ENCODE measurements at regions not wholly inside any gene's neighbourhood (a gene's known extent, or its start where the extent isn't known, plus 50 kb on each side); places are given as distances from the start of the nearest gene placed in this dataset.

DNA sequence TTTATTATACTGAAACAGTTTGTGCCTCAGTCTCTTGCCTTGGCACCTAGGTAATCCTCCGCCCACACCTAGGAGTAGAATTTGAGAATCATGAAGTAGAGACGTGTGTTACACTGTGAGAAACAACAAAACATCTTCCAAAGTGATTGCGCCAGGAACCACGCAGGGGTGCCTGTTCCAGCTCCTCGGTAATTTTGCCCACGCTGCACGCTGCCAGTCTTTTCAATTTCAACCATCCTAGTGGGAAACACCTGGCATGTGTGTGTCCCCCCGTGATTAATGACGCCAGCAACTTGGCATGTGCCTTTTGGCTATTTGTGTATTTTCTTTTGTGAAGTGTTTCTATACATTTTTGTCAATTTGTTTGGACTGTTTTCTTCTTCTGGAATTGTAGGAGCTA lies 919.1 kb downstream of the BRD1 start:
- TF ChIP-seq, protein P1, sequence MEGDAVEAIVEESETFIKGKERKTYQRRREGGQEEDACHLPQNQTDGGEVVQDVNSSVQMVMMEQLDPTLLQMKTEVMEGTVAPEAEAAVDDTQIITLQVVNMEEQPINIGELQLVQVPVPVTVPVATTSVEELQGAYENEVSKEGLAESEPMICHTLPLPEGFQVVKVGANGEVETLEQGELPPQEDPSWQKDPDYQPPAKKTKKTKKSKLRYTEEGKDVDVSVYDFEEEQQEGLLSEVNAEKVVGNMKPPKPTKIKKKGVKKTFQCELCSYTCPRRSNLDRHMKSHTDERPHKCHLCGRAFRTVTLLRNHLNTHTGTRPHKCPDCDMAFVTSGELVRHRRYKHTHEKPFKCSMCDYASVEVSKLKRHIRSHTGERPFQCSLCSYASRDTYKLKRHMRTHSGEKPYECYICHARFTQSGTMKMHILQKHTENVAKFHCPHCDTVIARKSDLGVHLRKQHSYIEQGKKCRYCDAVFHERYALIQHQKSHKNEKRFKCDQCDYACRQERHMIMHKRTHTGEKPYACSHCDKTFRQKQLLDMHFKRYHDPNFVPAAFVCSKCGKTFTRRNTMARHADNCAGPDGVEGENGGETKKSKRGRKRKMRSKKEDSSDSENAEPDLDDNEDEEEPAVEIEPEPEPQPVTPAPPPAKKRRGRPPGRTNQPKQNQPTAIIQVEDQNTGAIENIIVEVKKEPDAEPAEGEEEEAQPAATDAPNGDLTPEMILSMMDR (IDR thresholded peaks at IDR 0.05; ENCODE audit: control insufficient read depth, insufficient read depth, low read depth, low read length, missing control alignments), result no peak
- no peak overlapping the region for H3K4me3 ChIP-seq (ENCODE audit: control insufficient read depth, low read depth, low read length)
- no peak for DNase-seq (ENCODE audit: low read depth)

DNA sequence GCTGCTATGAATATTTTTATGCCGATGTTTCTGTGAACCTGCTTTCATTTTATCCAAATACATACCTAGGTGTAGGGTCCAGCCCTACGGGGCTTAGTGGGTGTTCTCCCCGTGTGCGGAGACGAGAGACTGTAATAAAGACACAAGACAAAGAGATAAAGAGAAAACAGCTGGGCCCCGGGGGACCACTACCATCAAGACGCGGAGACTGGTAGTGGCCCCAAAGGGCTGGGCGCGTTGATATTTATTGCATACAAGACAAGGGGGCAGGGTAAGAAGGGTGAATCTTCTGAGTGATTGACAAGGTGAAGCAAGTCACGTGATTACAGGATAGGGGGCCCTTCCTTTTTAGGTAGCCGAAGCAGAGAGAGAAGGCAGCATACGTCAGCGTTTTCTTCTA lies 920.1 kb downstream of the BRD1 start:
- TF ChIP-seq, protein P1 (IDR thresholded peaks at IDR 0.05; ENCODE audit: control insufficient read depth, insufficient read depth, low read depth, low read length, missing control alignments), result no peak

DNA sequence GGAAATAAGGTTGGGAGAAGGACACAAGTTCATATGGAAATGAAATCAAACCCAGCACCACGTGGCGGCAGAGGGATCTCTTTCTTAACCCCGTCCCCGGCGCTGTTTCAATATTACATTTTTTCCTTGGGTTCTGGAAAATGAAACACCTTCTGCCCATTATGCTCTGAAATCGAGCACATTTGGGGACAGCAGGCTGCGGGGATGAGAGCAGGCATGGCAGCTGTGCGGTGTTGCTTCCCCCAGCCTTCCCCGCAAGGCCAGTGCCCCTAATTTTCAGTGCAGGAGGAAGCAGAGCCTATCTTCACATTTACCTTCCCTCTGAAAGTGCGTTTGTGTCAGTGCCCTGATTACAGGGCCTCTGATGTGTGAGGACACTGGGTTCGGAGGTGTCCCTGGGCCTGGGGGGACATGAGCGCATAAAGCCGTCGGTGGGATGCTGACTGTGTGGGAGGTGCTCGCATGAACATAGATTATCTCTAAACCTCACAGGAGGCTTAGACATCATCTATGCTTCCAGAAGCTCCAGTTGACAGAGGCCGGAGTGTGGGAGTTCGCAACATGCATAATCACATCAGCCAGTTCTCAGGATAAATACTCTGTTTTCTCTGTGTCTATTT lies 921.3 kb downstream of the BRD1 start:
- TF ChIP-seq, protein P1 (IDR thresholded peaks at IDR 0.05; ENCODE audit: control insufficient read depth, insufficient read depth, low read depth, low read length, missing control alignments), result no peak
- H3K4me3 ChIP-seq (ENCODE audit: control insufficient read depth, low read depth, low read length), result no peak overlapping the region
- DNase-seq (ENCODE audit: low read depth), result no peak

More for the DNA sequence above, 920.1 kb downstream of the BRD1 start:
- DNase-seq (ENCODE audit: low read depth), result no peak
- H3K4me3 ChIP-seq (ENCODE audit: control insufficient read depth, low read depth, low read length), result no peak overlapping the region

DNA sequence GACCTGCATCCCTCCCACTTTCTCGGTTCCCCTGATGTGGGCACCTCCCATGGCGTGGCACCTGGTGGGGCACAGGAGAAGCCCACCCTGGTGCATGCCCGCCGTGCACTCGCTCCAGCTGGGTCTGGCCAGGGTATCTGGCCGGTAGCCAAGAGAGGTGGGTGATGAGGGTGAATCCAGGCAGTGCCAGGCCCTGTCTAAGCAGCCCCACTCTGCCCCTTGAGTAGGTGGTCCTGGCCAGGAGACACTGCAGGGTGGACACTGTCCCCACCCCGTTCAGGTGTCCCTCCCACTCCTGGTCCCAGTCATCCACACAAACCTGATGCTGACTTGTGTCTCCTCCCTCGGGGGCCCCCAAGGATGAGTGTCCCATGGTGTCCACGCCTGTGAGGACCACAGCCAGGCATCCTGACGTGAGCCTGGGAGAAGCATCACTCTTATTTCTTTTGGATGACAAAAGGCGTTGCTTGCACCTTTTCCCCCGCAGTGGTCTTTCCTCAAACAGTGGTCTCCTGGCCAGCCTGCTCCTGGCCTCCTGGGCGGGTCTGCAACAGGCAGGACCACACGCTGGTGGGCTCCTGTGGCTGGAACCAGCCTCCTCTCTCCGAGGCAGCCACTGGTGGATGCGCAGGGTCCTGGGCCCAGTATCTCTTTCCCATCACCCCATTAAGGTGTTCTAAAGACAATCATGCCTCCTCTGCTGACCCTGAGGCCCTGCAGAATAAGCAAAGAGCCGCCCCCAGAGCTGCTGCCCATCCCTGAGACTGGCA lies 922.3 kb downstream of the BRD1 start:
- H3K4me3 ChIP-seq (ENCODE audit: control insufficient read depth, low read depth, low read length), result no peak overlapping the region
- TF ChIP-seq, protein P1 (IDR thresholded peaks at IDR 0.05; ENCODE audit: control insufficient read depth, insufficient read depth, low read depth, low read length, missing control alignments), result no peak
- DNase-seq (ENCODE audit: low read depth), result no peak

DNA sequence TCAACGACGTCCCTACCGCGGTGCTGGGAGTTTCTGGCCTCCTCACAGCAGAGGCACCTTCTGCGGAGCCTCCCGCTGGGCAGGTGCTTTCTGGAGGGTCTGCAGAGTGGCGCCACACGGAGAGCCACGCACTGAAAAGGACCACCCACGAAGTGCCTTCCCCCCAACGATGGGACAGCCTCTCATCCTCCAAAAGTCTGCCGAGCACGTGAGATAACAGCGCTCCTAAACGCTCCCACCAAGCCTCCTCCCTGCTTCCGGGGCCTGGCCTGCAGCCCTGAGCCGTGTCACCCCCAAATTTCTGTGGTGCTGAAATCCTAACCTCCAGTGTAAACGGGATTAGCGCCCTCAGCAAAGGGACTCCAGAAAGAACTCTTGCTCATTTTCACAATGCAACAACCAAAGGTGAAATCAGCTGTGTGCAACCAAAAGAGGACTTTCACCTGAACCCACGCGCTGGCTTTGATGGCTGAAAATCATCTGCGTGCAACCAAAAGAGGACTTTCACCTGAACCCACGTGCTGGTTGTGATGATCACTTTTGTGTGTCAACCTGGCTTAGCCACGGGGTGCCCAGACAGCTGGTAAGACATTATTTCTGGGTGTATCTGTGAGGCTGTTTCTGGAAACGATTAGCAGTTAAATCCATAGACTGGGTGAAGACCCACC lies 924.6 kb downstream of the BRD1 start:
- H3K4me3 ChIP-seq (ENCODE audit: control insufficient read depth, low read depth, low read length), result no peak overlapping the region
- no peak for DNase-seq (ENCODE audit: low read depth)
- TF ChIP-seq, protein P1 (IDR thresholded peaks at IDR 0.05; ENCODE audit: control insufficient read depth, insufficient read depth, low read depth, low read length, missing control alignments), result no peak

DNA sequence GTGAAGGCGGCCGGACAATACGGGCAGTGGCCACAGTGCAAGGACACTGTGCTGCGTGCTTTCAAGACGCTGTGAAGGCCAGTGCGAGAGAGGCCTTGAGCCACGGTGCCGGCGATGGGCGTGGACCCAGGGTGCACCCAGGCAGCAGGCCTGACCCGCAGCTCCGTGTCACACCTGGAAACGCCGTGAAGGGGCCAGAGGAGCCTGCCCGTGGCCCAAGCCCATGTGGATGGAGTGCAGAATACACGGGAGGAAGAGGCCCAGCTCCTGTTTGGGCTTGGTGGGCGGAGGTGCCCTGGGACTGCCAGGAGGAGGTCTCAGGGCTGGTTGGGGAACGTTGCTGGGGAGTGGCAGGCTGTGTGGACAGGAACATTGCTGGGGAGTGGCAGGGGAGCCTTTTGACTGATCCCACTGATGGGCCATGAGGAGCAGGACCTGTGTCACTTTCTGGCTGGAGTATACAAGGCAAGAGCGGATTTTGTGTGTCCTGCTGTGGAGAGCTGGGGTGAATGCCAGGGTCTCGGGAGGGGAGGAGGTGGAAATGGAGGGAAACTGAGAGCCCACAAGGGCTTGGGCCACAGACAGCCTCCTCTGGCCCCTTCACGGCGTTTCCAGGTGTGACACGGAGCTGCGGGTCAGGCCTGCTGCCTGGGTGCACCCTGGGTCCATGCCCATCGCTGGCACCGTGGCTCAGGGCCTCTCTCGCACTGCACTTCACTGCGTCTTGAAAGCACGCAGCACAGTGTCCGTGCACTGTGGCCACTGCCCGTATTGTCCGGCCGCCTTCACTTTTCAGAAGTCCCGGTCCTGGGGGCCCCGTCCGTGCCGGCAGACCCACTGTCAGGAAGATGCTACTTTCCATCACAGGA lies 925.4 kb downstream of the BRD1 start:
- no peak for DNase-seq (ENCODE audit: low read depth)
- no peak overlapping the region for H3K4me3 ChIP-seq (ENCODE audit: control insufficient read depth, low read depth, low read length)
- TF ChIP-seq, protein P1 (IDR thresholded peaks at IDR 0.05; ENCODE audit: control insufficient read depth, insufficient read depth, low read depth, low read length, missing control alignments), result no peak

Data from AG09309 (cell line).